ENCODE measurements at regions not wholly inside any gene's neighbourhood (a gene's known extent, or its start where the extent isn't known, plus 50 kb on each side); places are given as distances from the start of the nearest gene placed in this dataset.
A peak's percentile ranks its signal among the peaks of the same experiment; 100 is the strongest.
"Not testable (repeated sequence)": the region's sequence is repeated elsewhere in the genome, so short reads cannot be mapped to it uniquely, and the experiment has no call there.

- peak; percentile 13 for DNase-seq
These were observed 68.5 kb downstream of the TMCO5A start for GRCh38 chr15:38002883-38003477.

GRCh38 chr15:38004218-38004861, 69.9 kb downstream of the TMCO5A start:
- DNase-seq: no peak

- no peak for DNase-seq
These were observed 71.7 kb downstream of the TMCO5A start for GRCh38 chr15:38005953-38006808.

- DNase-seq: no peak
These were observed 76.0 kb downstream of the TMCO5A start for GRCh38 chr15:38010395-38010794.

GRCh38 chr15:38012894-38013293, 78.5 kb downstream of the TMCO5A start:
- DNase-seq: no peak

- DNase-seq: no peak
These were observed 83.3 kb downstream of the TMCO5A start for GRCh38 chr15:38017721-38018120.

- DNase-seq: no peak
These were observed 84.6 kb downstream of the TMCO5A start for GRCh38 chr15:38019066-38019465.

- DNase-seq: no peak
These were observed 86.8 kb downstream of the TMCO5A start for GRCh38 chr15:38021259-38021658.

- no peak for DNase-seq
These were observed 90.1 kb downstream of the TMCO5A start for GRCh38 chr15:38024293-38025091.

- not testable (repeated sequence) for DNase-seq
These were observed 91.2 kb downstream of the TMCO5A start for GRCh38 chr15:38025656-38026055.

GRCh38 chr15:38028869-38029268, 94.4 kb downstream of the TMCO5A start:
- DNase-seq: no peak

GRCh38 chr15:38029736-38030135, 95.3 kb downstream of the TMCO5A start:
- no peak for DNase-seq

- no peak for DNase-seq
These were observed 96.2 kb downstream of the TMCO5A start for GRCh38 chr15:38030609-38031008.

GRCh38 chr15:38035701-38036100, 101.3 kb downstream of the TMCO5A start:
- no peak for DNase-seq

- no peak for DNase-seq
These were observed 102.4 kb downstream of the TMCO5A start for GRCh38 chr15:38036790-38037338.

- no peak for DNase-seq
These were observed 104.4 kb downstream of the TMCO5A start for GRCh38 chr15:38038659-38039442.

GRCh38 chr15:38040615-38041014, 106.2 kb downstream of the TMCO5A start:
- no peak for DNase-seq

GRCh38 chr15:38041576-38041975, 107.1 kb downstream of the TMCO5A start:
- no peak for DNase-seq

- no peak for DNase-seq
These were observed 107.8 kb downstream of the TMCO5A start for GRCh38 chr15:38042211-38042610.

- DNase-seq: no peak
These were observed 108.4 kb downstream of the TMCO5A start for GRCh38 chr15:38042707-38043445.
